CD4-positive, alpha-beta memory T cell (primary cell): ENCODE measurements at regions not wholly inside any gene's neighbourhood (a gene's known extent, or its start where the extent isn't known, plus 50 kb on each side); places are given as distances from the start of the nearest gene placed in this dataset.

ENCODE experiments used
- CTCF ChIA-PET: fragments of 350-600 bp; sonication (Branson Sonifier 250); formaldehyde crosslinking; loops from one replicate; lab custom pipeline; 2021; ENCODE audit warnings: inconsistent platforms; ENCODE audit not compliant: partially characterized antibody; lab: Charles Lee
- POLR2A ChIA-PET: fragments of 350-600 bp; sonication (Branson Sonifier 250); formaldehyde crosslinking; loops from one replicate; lab custom pipeline; 2021; ENCODE audit not compliant: partially characterized antibody; lab: Charles Lee
- DNase-seq, 5 donors: peaks; one replicate each; pipeline versions ENCODE4 v3.0.0 to v3.0.0-alpha.2; 2020 to 2022; ENCODE audit warnings: mixed read lengths in 1 of 5
- H3K27ac ChIP-seq: one replicate; pipeline ENCODE4 v1.7.0; 2013; ENCODE audit warnings: low read depth, low read length
- H3K27me3 ChIP-seq: 2 replicates; pipeline ENCODE4 v1.7.0; 2013; ENCODE audit warnings: mild to moderate bottlenecking, low read length, moderate library complexity; ENCODE audit not compliant: insufficient read depth
- H3K36me3 ChIP-seq: 2 replicates; pipeline ENCODE4 v1.7.0; 2013; ENCODE audit warnings: mild to moderate bottlenecking, low read length, moderate library complexity; ENCODE audit not compliant: insufficient read depth
- H3K4me1 ChIP-seq: 2 replicates; pipeline ENCODE4 v1.7.0; 2013; ENCODE audit warnings: mild to moderate bottlenecking, low read length, moderate library complexity; ENCODE audit not compliant: insufficient read depth
- H3K4me3 ChIP-seq, 2 donors: one replicate each; pipeline ENCODE4 v1.7.0; 2013; ENCODE audit warnings: low read length in 2 of 2, mild to moderate bottlenecking in 1 of 2
- H3K9me3 ChIP-seq, 2 donors: one replicate each; pipeline ENCODE4 v1.7.0; 2013; ENCODE audit warnings: low read length in 2 of 2, control low read depth in 1 of 2; ENCODE audit not compliant: control insufficient read depth in 1 of 2
- H3K27ac Mint-ChIP-seq, 7 donors: one replicate each; pipeline ENCODE4 v1.8.0; 2020 to 2021; ENCODE audit warnings: mixed read lengths in 7 of 7, mild to moderate bottlenecking in 6 of 7, inconsistent platforms in 3 of 7, moderate library complexity in 3 of 7
- H3K27me3 Mint-ChIP-seq, 2 donors: one replicate each; pipeline ENCODE4 v1.8.0; 2020 to 2021; ENCODE audit warnings: mixed read lengths in 2 of 2
- H3K36me3 Mint-ChIP-seq, 2 donors: one replicate each; pipeline ENCODE4 v1.8.0; 2020 to 2021; ENCODE audit warnings: mixed read lengths in 2 of 2, inconsistent platforms in 1 of 2, mild to moderate bottlenecking in 1 of 2
- H3K4me1 Mint-ChIP-seq, 4 donors: one replicate each; pipeline ENCODE4 v1.8.0; 2020 to 2021; ENCODE audit warnings: mixed read lengths in 4 of 4, mild to moderate bottlenecking in 1 of 4
- H3K4me3 Mint-ChIP-seq, 8 donors: one replicate each; pipeline ENCODE4 v1.8.0; 2020 to 2021; ENCODE audit warnings: mixed read lengths in 8 of 8, mild to moderate bottlenecking in 7 of 8, moderate library complexity in 6 of 8, inconsistent platforms in 3 of 8
- H3K9me3 Mint-ChIP-seq, 8 donors: one replicate each; pipeline ENCODE4 v1.8.0; 2020 to 2021; ENCODE audit warnings: mixed read lengths in 8 of 8, mild to moderate bottlenecking in 5 of 8, inconsistent platforms in 3 of 8, moderate library complexity in 1 of 8
- intact Hi-C: fragments of 100-400 bp; cut with micrococcal nuclease; formaldehyde crosslinking; loops from one replicate; pipeline ENCODE4 v1.15.1; 2023

GRCh38 chr2:2890246-2890645 lies 487.4 kb downstream of the EIPR1 start:
- Histone ChIP-seq H3K36me3 (no peaks in the 10 kb centered on the region), H3K27me3 (no peaks in the 10 kb centered on the region), H3K4me1 (no peaks in the 10 kb centered on the region), H3K4me3 (no peak overlapping the region), H3K9me3 (no peaks in the 10 kb centered on the region), H3K27ac (no peak overlapping the region)
- intact Hi-C loops = no loop called here
- Mint-ChIP-seq H3K4me1 (no peaks in the 10 kb centered on the region), H3K27me3 (peaks cover 5 to 7% of the 10 kb centered on the region in 2 donors), H3K27ac (no peak overlapping the region), H3K4me3 (no peak overlapping the region), H3K36me3 (no peaks in the 10 kb centered on the region), H3K9me3 (no peaks in the 10 kb centered on the region)
- no peak for DNase-seq
- CTCF ChIA-PET = no interaction called here
- POLR2A ChIA-PET = no interaction called here

- no peaks in the 10 kb centered on the region for H3K36me3 Mint-ChIP-seq
- H3K4me1 Mint-ChIP-seq = no peaks in the 10 kb centered on the region
- no peak overlapping the region for H3K27ac Mint-ChIP-seq
- H3K36me3 ChIP-seq = no peaks in the 10 kb centered on the region
- no peak overlapping the region for H3K4me3 ChIP-seq
- DNase-seq = no peak
- ChIA-PET POLR2A (no interaction called here), CTCF (no interaction called here)
- H3K9me3 Mint-ChIP-seq = no peaks in the 10 kb centered on the region
- peaks cover 6 to 7% of the 10 kb centered on the region in 2 donors for H3K27me3 Mint-ChIP-seq
- no peaks in the 10 kb centered on the region for H3K9me3 ChIP-seq
- intact Hi-C loops = no loop called here
- no peak overlapping the region for H3K27ac ChIP-seq
- H3K4me3 Mint-ChIP-seq = no peak overlapping the region
- no peaks in the 10 kb centered on the region for H3K27me3 ChIP-seq
- no peaks in the 10 kb centered on the region for H3K4me1 ChIP-seq
These were observed 488.0 kb downstream of the EIPR1 start for GRCh38 chr2:2889646-2890045.

GRCh38 chr2:2889141-2889540 lies 488.5 kb downstream of the EIPR1 start:
- intact Hi-C loops = no loop called here

GRCh38 chr2:2887772-2888387 lies 489.7 kb downstream of the EIPR1 start:
- Histone ChIP-seq H3K4me1 (no peaks in the 10 kb centered on the region), H3K27me3 (no peaks in the 10 kb centered on the region), H3K27ac (no peak overlapping the region), H3K36me3 (no peaks in the 10 kb centered on the region), H3K4me3 (no peak overlapping the region), H3K9me3 (no peaks in the 10 kb centered on the region)
- no peaks in the 10 kb centered on the region for H3K36me3 Mint-ChIP-seq
- CTCF ChIA-PET = no interaction called here
- POLR2A ChIA-PET = no interaction called here
- no peaks in the 10 kb centered on the region for H3K4me1 Mint-ChIP-seq
- no peak for DNase-seq
- H3K27me3 Mint-ChIP-seq = peaks cover 7% of the 10 kb centered on the region in 2 donors
- peaks cover 0 to 8% (median 2%) of the 10 kb centered on the region in 8 donors for H3K9me3 Mint-ChIP-seq
- no peak overlapping the region for H3K27ac Mint-ChIP-seq
- intact Hi-C loops = no loop called here
- H3K4me3 Mint-ChIP-seq = no peak overlapping the region

More at GRCh38 chr2:2889141-2889540, 488.5 kb downstream of the EIPR1 start:
- Mint-ChIP-seq H3K4me1 (no peaks in the 10 kb centered on the region), H3K4me3 (no peak overlapping the region), H3K27me3 (peaks cover 7% of the 10 kb centered on the region in 2 donors), H3K27ac (no peak overlapping the region), H3K36me3 (no peaks in the 10 kb centered on the region), H3K9me3 (no peaks in the 10 kb centered on the region)
- Histone ChIP-seq H3K27me3 (no peaks in the 10 kb centered on the region), H3K27ac (no peak overlapping the region), H3K4me1 (no peaks in the 10 kb centered on the region), H3K9me3 (no peaks in the 10 kb centered on the region), H3K4me3 (no peak overlapping the region), H3K36me3 (no peaks in the 10 kb centered on the region)
- POLR2A ChIA-PET = no interaction called here
- CTCF ChIA-PET = no interaction called here
- no peak for DNase-seq

GRCh38 chr2:2886922-2887321 lies 490.7 kb downstream of the EIPR1 start:
- no peaks in the 10 kb centered on the region for H3K4me1 ChIP-seq
- ChIA-PET CTCF (no interaction called here), POLR2A (no interaction called here)
- intact Hi-C loops = no loop called here
- Mint-ChIP-seq H3K9me3 (peaks cover 0 to 13% (median 4%) of the 10 kb centered on the region in 8 donors), H3K4me1 (no peaks in the 10 kb centered on the region), H3K36me3 (no peaks in the 10 kb centered on the region), H3K27me3 (peaks cover 7% of the 10 kb centered on the region in 2 donors), H3K4me3 (no peak overlapping the region), H3K27ac (no peak overlapping the region)
- H3K9me3 ChIP-seq = no peaks in the 10 kb centered on the region
- no peak overlapping the region for H3K27ac ChIP-seq
- no peak overlapping the region for H3K4me3 ChIP-seq
- no peak for DNase-seq
- no peaks in the 10 kb centered on the region for H3K27me3 ChIP-seq
- no peaks in the 10 kb centered on the region for H3K36me3 ChIP-seq

- no peaks in the 10 kb centered on the region for H3K4me1 Mint-ChIP-seq
- Histone ChIP-seq H3K4me3 (no peak overlapping the region), H3K27me3 (no peaks in the 10 kb centered on the region), H3K27ac (no peak overlapping the region), H3K4me1 (no peaks in the 10 kb centered on the region), H3K36me3 (no peaks in the 10 kb centered on the region), H3K9me3 (no peaks in the 10 kb centered on the region)
- ChIA-PET CTCF (no interaction called here), POLR2A (no interaction called here)
- DNase-seq = no peak
- H3K36me3 Mint-ChIP-seq = no peaks in the 10 kb centered on the region
- H3K27me3 Mint-ChIP-seq = peaks cover 1 to 2% of the 10 kb centered on the region in 2 donors
- H3K4me3 Mint-ChIP-seq = no peak overlapping the region
- H3K27ac Mint-ChIP-seq = no peak overlapping the region
- H3K9me3 Mint-ChIP-seq = peaks cover 0 to 13% (median 4%) of the 10 kb centered on the region in 8 donors
- intact Hi-C loops = no loop called here
These were observed 496.1 kb downstream of the EIPR1 start for GRCh38 chr2:2881499-2881898.

- H3K9me3 ChIP-seq = no peaks in the 10 kb centered on the region
- no peaks in the 10 kb centered on the region for H3K36me3 Mint-ChIP-seq
- no peak overlapping the region for H3K4me3 Mint-ChIP-seq
- no peaks in the 10 kb centered on the region for H3K4me1 ChIP-seq
- intact Hi-C loops = no loop called here
- no peaks in the 10 kb centered on the region for H3K4me1 Mint-ChIP-seq
- ChIA-PET CTCF (no interaction called here), POLR2A (no interaction called here)
- no peaks in the 10 kb centered on the region for H3K36me3 ChIP-seq
- H3K27me3 ChIP-seq = no peaks in the 10 kb centered on the region
- no peak overlapping the region for H3K27ac Mint-ChIP-seq
- H3K27me3 Mint-ChIP-seq = peaks cover 0 to 2% of the 10 kb centered on the region in 2 donors
- DNase-seq = no peak
- H3K9me3 Mint-ChIP-seq = peaks cover 0 to 13% (median 4%) of the 10 kb centered on the region in 8 donors
- no peak overlapping the region for H3K4me3 ChIP-seq
- no peak overlapping the region for H3K27ac ChIP-seq
These were observed 496.7 kb downstream of the EIPR1 start for GRCh38 chr2:2880938-2881337.
